HCT116 (cell line): ENCODE measurements at regions not wholly inside any gene's neighbourhood (a gene's known extent, or its start where the extent isn't known, plus 50 kb on each side); places are given as distances from the start of the nearest gene placed in this dataset.

Experiments
- CEBPB ChIP-seq: IDR thresholded peaks from 2 replicates; pipeline ENCODE4 v1.6.1; 2012; ENCODE audit warnings: low read depth
- TF ChIP-seq, protein P1 (sequence below), 3 experiments: fragments of 200-600 bp in 1 of 3; sonication (generic) in 1 of 3; IDR thresholded peaks in 2 of 3; conservative IDR thresholded peaks in 1 of 3; 2 replicates each; pipeline ENCODE4 v1.5.1; 2012 to 2017; ENCODE audit warnings: low read depth in 2 of 3, low read length in 2 of 3, antibody characterized with exemption in 1 of 3, borderline replicate concordance in 1 of 3, control low read depth in 1 of 3, mild to moderate bottlenecking in 1 of 3, mixed read lengths in 1 of 3, mixed run types in 1 of 3, moderate library complexity in 1 of 3; ENCODE audit not compliant: insufficient read depth in 1 of 3

- TF ChIP-seq, protein P1, sequence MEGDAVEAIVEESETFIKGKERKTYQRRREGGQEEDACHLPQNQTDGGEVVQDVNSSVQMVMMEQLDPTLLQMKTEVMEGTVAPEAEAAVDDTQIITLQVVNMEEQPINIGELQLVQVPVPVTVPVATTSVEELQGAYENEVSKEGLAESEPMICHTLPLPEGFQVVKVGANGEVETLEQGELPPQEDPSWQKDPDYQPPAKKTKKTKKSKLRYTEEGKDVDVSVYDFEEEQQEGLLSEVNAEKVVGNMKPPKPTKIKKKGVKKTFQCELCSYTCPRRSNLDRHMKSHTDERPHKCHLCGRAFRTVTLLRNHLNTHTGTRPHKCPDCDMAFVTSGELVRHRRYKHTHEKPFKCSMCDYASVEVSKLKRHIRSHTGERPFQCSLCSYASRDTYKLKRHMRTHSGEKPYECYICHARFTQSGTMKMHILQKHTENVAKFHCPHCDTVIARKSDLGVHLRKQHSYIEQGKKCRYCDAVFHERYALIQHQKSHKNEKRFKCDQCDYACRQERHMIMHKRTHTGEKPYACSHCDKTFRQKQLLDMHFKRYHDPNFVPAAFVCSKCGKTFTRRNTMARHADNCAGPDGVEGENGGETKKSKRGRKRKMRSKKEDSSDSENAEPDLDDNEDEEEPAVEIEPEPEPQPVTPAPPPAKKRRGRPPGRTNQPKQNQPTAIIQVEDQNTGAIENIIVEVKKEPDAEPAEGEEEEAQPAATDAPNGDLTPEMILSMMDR (IDR thresholded peaks at IDR 0.05 in 2 of 3, conservative IDR thresholded peaks at IDR 0.05 in 1 of 3; ENCODE audit: borderline replicate concordance in 1 of 3, insufficient read depth in 1 of 3, low read depth in 2 of 3, low read length in 2 of 3) = no peak
- no peak for TF ChIP-seq CEBPB
These were observed 1291.5 kb downstream of the TYW1 start for GRCh38 chr7:68288144-68288593.
